ENCODE measurements at regions not wholly inside any gene's neighbourhood (a gene's known extent, or its start where the extent isn't known, plus 50 kb on each side); places are given as distances from the start of the nearest gene placed in this dataset.

- DNase-seq (ENCODE audit: extremely low spot score, unreplicated experiment), result no peak
- H3K4me3 Mint-ChIP-seq, result no peak overlapping the region
- no peak overlapping the region for H3K27ac Mint-ChIP-seq
- no peak for TF ChIP-seq CTCF (conservative IDR thresholded peaks at IDR 0.05)
- no peaks in the 10 kb centered on the region for H3K36me3 Mint-ChIP-seq
- peaks cover 5% of the 10 kb centered on the region for H3K9me3 Mint-ChIP-seq
- H3K27me3 Mint-ChIP-seq, result no peaks in the 10 kb centered on the region
- no peaks in the 10 kb centered on the region for H3K4me1 Mint-ChIP-seq (ENCODE audit: unreplicated experiment)
Observed at GRCh38 chr18:28669165-28669564, 492.2 kb upstream of the CDH2 start.

GRCh38 chr18:28666216-28666615 is 489.3 kb upstream of the CDH2 start:
- DNase-seq (ENCODE audit: extremely low spot score, unreplicated experiment), result no peak
- Mint-ChIP-seq H3K36me3 (no peaks in the 10 kb centered on the region), H3K4me3 (no peak overlapping the region), H3K4me1 (ENCODE audit: unreplicated experiment) (no peaks in the 10 kb centered on the region), H3K27me3 (no peaks in the 10 kb centered on the region), H3K27ac (no peak overlapping the region), H3K9me3 (peaks cover 5% of the 10 kb centered on the region)
- TF ChIP-seq CTCF (conservative IDR thresholded peaks at IDR 0.05), result no peak

- H3K4me3 Mint-ChIP-seq, result no peak overlapping the region
- H3K36me3 Mint-ChIP-seq, result no peaks in the 10 kb centered on the region
- DNase-seq (ENCODE audit: extremely low spot score, unreplicated experiment), result no peak
- H3K27me3 Mint-ChIP-seq, result peaks cover 3% of the 10 kb centered on the region
- TF ChIP-seq CTCF (conservative IDR thresholded peaks at IDR 0.05), result no peak
- no peak overlapping the region for H3K27ac Mint-ChIP-seq
- H3K9me3 Mint-ChIP-seq, result peaks cover 3% of the 10 kb centered on the region
- no peaks in the 10 kb centered on the region for H3K4me1 Mint-ChIP-seq (ENCODE audit: unreplicated experiment)
Observed at GRCh38 chr18:28657961-28658360, 481.0 kb upstream of the CDH2 start.

- H3K27me3 Mint-ChIP-seq, result peaks cover 9% of the 10 kb centered on the region
- H3K4me3 Mint-ChIP-seq, result no peak overlapping the region
- no peaks in the 10 kb centered on the region for H3K4me1 Mint-ChIP-seq (ENCODE audit: unreplicated experiment)
- no peak for DNase-seq (ENCODE audit: extremely low spot score, unreplicated experiment)
- no peaks in the 10 kb centered on the region for H3K36me3 Mint-ChIP-seq
- no peak for TF ChIP-seq CTCF (conservative IDR thresholded peaks at IDR 0.05)
- H3K27ac Mint-ChIP-seq, result no peak overlapping the region
- no peaks in the 10 kb centered on the region for H3K9me3 Mint-ChIP-seq
Observed at GRCh38 chr18:28652654-28653053, 475.7 kb upstream of the CDH2 start.

GRCh38 chr18:28651298-28651697 is 474.4 kb upstream of the CDH2 start:
- no peak overlapping the region for H3K4me3 Mint-ChIP-seq
- DNase-seq (ENCODE audit: extremely low spot score, unreplicated experiment), result no peak
- no peak overlapping the region for H3K27ac Mint-ChIP-seq
- no peaks in the 10 kb centered on the region for H3K36me3 Mint-ChIP-seq
- H3K27me3 Mint-ChIP-seq, result peaks cover 9% of the 10 kb centered on the region
- no peaks in the 10 kb centered on the region for H3K9me3 Mint-ChIP-seq
- TF ChIP-seq CTCF (conservative IDR thresholded peaks at IDR 0.05), result no peak
- H3K4me1 Mint-ChIP-seq (ENCODE audit: unreplicated experiment), result no peaks in the 10 kb centered on the region

GRCh38 chr18:28650860-28651259 is 473.9 kb upstream of the CDH2 start:
- no peaks in the 10 kb centered on the region for H3K4me1 Mint-ChIP-seq (ENCODE audit: unreplicated experiment)
- no peaks in the 10 kb centered on the region for H3K9me3 Mint-ChIP-seq
- no peak overlapping the region for H3K4me3 Mint-ChIP-seq
- H3K27me3 Mint-ChIP-seq, result peaks cover 9% of the 10 kb centered on the region
- TF ChIP-seq CTCF (conservative IDR thresholded peaks at IDR 0.05), result no peak
- H3K36me3 Mint-ChIP-seq, result no peaks in the 10 kb centered on the region
- H3K27ac Mint-ChIP-seq, result no peak overlapping the region
- no peak for DNase-seq (ENCODE audit: extremely low spot score, unreplicated experiment)
